GM04504 (cell line): ENCODE measurements at regions not wholly inside any gene's neighbourhood (a gene's known extent, or its start where the extent isn't known, plus 50 kb on each side); places are given as distances from the start of the nearest gene placed in this dataset.

Experiments used
- DNase-seq: peaks from one replicate; pipeline ENCODE4 v3.0.0-alpha.2; 2012; ENCODE audit warnings: low read depth

DNA sequence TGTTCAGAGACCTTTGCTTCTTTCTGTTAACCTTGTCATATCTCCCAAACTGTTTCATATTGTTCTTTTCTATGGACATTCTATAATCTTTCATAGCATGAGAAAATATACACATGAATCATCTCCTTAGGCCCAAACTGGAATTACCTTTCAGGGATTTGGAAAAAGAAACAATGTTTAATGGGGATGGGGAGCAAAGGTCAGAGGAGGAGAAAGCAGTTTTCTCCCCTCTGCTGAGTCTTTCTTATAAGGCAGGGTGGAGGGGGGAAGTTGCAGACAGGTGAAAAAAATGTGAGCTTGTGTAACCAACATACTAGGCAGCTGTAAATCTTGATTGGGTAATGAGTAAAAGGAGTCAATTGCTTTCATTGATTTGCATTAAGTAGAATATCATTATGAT is 164.1 kb downstream of the BRINP2 start:
- no peak for DNase-seq

DNA sequence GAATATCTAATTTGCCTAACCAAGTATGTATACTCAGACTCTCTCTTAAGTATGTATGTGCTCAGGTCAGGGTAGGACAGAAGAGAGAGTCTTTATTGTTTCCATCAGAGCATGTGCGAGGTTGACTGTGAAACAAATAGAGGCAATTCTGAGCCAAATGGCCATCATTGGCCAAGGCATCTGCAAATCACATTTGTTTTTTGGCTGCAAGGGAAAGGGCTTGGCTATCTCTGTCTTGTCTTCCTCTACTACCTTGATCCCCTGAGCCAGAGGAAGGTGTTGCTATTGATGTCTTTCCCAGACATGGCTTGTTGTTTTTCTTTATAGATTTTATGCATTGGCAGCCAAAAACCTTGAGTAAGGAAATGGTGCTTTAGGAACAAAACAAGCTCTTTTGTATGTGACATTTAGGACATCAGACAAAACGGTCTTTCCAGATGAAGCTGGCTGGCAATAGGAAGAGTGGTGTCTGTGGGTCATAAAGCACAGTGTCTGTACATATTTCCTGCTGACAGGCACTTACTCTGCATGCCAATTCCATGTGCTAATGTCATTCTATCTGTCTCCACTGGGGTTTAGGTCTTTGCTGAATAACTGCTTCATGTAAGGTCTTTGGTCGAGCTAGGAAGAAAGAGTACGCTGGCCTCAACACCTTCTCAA is 163.3 kb downstream of the BRINP2 start:
- no peak for DNase-seq
